GM11168 (cell line): ENCODE measurements at regions not wholly inside any gene's neighbourhood (a gene's known extent, or its start where the extent isn't known, plus 50 kb on each side); places are given as distances from the start of the nearest gene placed in this dataset.
"Not testable (repeated sequence)": the region's sequence is repeated elsewhere in the genome, so short reads cannot be mapped to it uniquely, and the experiment has no call there.

ENCODE experiments used
- in situ Hi-C: fragments of 300-500 bp; cut with MboI; formaldehyde crosslinking; loops from one replicate; pipeline ENCODE4 v1.12.0; 2022; ENCODE audit warnings: low sequenced_read_pairs; ENCODE audit not compliant: unreplicated experiment

DNA sequence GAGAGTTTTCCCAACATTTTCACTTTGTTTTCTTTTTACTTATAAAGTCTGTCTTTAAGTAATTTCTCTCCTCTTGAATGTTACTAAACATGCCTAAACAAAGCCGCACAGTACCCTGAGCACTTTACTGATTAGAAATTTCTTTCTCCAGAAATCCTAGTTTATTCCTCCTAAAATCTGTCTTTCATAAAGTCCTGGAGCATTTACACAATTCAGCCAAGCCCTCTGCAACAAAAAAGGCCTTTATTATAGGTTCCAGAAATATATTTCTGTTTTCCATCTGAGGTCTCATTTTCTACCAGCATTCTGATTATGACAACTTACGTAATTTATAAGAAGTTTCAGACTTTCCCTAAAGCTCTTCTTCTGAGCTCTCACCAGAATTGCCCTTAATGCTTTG is 549.5 kb upstream of the OLFM3 start:
- in situ Hi-C loops: no loop called here

- in situ Hi-C loops: no loop called here
Observed at GRCh38 chr1:102535829-102536505, 539.2 kb upstream of the OLFM3 start.

DNA sequence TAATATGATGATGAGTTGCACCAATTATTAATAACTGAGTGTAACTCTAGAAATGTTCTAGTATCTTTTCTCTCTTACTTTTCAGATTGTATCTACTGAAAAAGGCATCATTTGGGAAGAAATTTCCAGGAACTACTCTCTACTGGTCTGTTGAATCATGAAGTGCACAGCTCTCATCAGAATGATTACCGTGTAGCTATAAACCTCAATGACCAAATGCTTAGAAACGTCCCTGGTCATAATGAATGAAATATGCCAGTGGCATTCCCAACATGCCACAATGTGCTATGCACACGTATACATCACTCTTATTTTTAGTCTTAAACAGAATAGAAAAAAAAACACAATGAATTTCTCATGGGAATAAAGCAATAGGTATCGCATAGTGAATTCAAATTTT is 534.3 kb upstream of the OLFM3 start:
- in situ Hi-C loops: no loop called here

DNA sequence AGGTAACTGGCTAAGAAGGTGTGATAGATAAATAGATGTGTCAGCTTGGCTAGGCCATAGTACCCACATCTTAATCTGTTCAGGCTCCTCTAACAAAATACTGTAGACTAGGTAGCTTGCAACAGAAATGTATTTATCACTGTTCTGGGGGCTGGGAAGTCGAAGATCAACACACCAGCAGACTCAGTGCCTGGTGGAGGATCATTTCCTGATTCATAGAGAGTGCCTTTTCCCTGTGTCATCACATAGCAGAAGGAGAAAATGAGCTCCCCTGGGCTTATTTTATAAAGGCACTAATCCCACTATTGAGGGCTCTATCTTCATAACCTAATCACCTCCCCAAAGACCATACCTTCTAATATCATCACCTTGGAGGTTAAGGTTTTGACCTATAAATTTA is 532.7 kb upstream of the OLFM3 start:
- in situ Hi-C loops: no loop called here

DNA sequence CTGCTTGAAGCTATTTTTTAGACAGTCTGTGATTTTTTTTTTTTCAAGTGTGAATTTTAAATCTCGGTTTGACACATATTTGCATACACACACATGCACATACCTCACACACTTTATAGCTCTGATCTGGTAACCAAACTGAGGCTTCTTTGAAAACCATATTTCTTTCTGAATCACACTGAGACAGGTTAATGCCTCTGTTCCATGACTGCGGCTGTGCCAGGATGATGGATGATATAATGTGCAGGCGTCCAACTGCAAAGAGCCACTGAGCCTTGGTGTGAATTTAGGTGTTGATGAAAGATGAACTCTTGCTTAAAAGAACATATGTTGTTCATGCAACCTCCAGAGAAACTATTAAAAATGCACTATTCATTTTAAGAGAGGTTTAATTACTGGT is 504.0 kb upstream of the OLFM3 start:
- in situ Hi-C loops: no loop called here

DNA sequence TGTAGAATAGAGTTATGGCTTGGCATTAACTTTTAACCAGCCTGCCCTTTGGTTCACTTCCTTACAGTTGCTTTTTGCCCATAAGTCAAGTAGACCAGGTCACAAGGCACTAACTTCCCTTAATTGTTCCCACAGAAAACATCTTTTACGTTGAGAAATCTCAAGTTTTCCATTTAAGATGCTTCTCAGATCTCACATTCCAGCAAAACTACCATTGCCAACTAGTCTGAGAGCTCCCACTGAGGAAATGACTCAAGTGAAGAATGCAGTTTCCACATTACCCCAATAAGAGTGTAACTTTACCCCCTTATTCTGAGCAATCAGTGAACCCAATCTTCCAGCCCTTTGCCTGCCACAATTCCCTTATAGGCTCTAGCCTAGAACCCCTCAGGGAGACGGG is 502.2 kb upstream of the OLFM3 start:
- in situ Hi-C loops: no loop called here

DNA sequence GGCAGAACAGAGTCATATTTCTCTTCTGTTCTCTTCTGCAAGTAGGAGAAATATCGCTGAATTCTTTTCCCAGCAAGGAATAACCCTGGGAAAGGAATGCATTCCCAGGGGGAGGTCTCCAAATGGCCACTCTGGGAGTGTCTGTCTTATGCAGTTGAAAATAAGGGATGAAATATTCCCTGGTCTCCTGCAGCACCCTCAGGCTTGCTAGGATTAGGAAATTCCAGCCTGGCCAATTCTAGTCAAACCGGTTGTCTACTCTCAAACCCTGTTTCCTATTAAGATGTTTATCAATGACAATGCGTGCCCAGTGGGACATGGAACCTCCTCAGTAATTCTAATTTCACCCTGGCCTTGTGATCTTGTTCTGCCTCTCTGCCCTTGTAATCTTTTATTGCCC is 501.1 kb upstream of the OLFM3 start:
- in situ Hi-C loops: not testable (repeated sequence)

GRCh38 chr1:102472520-102472919 is 475.8 kb upstream of the OLFM3 start:
- in situ Hi-C loops: no loop called here

GRCh38 chr1:102470767-102471166 is 474.0 kb upstream of the OLFM3 start:
- in situ Hi-C loops: no loop called here

DNA sequence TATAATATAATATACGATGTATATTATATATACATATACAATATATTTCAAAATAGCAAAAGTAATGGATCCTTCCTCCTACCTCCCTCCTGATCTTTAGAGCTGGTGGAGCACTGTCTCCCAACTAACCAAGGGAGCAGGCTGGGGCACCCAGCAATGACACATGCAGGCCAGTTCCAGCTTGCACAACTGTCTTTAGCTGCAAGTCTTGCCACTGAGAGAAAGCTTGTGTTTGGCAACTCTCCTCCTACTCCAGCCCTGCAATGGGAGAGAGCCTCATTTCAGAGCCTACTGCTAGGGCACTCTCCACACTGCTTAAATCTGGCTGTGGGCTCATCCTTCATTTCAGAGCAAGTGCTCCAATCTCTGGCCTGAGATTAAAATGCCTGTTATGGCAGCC is 469.8 kb upstream of the OLFM3 start:
- in situ Hi-C loops: no loop called here

GRCh38 chr1:102463328-102463727 is 466.6 kb upstream of the OLFM3 start:
- in situ Hi-C loops: no loop called here

GRCh38 chr1:102442317-102442716 is 445.6 kb upstream of the OLFM3 start:
- in situ Hi-C loops: not testable (repeated sequence)

DNA sequence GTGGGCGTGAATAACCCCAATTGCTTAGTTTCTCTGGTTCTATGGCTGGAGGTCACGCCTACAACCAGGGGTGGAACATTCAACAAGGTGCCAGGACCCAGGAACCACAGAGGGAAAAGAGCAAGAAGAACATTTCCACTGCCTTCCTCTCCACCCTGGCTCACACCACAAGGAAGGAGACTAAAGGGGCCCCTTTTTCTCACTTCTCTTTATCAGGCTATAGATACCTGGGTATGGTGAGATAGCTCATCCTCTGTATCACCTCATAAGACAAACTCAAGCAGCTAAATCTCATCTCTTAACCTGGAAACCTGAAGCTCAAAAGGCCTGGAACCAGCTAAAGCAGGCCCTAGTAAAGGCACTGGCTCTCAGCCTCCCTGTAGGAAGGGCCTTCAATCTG is 438.8 kb upstream of the OLFM3 start:
- in situ Hi-C loops: no loop called here

- in situ Hi-C loops: no loop called here
Observed at GRCh38 chr1:102434421-102434820, 437.7 kb upstream of the OLFM3 start.

GRCh38 chr1:102431253-102431652 is 434.5 kb upstream of the OLFM3 start:
- in situ Hi-C loops: no loop called here

GRCh38 chr1:102420034-102420433 is 423.3 kb upstream of the OLFM3 start:
- in situ Hi-C loops: no loop called here
